Keratinocyte (primary cell): ENCODE measurements at regions not wholly inside any gene's neighbourhood (a gene's known extent, or its start where the extent isn't known, plus 50 kb on each side); places are given as distances from the start of the nearest gene placed in this dataset.
A peak's percentile ranks its signal among the peaks of the same experiment; 100 is the strongest.

ENCODE experiments used
- DNase-seq: peaks from one replicate; pipeline ENCODE4 v3.0.0-alpha.2; 2011; ENCODE audit warnings: low read depth, missing footprints, low spot score
- FAIRE-seq: peaks from 2 replicates; lab custom pipeline; 2011; peaks lifted over from hg19 to GRCh38; lab: Jason Lieb, UNC
- H2AFZ ChIP-seq: 2 replicates; pipeline ENCODE4 v1.6.0; 2012; ENCODE audit warnings: low read length, control low read depth, inconsistent platforms; ENCODE audit not compliant: control insufficient read depth
- H3K27ac ChIP-seq: 2 replicates; pipeline ENCODE4 v1.5.1; 2011; ENCODE audit warnings: low read length; ENCODE audit not compliant: control insufficient read depth, insufficient read depth
- H3K27me3 ChIP-seq: 3 replicates; pipeline ENCODE4 v1.6.0; 2011; ENCODE audit warnings: low read length; ENCODE audit not compliant: control insufficient read depth, insufficient read depth; ENCODE audit errors: extremely low read depth
- H3K36me3 ChIP-seq, 2 experiments: 2 replicates in 1 of 2; 3 replicates in 1 of 2; pipeline ENCODE4 v1.5.1; 2011; ENCODE audit warnings: low read length in 2 of 2, mild to moderate bottlenecking in 1 of 2; ENCODE audit not compliant: control insufficient read depth in 2 of 2, insufficient read depth in 2 of 2; ENCODE audit errors: extremely low read depth in 1 of 2
- H3K4me1 ChIP-seq: 3 replicates; pipeline ENCODE4 v1.5.1; 2011; ENCODE audit warnings: low read length; ENCODE audit not compliant: control insufficient read depth, insufficient read depth; ENCODE audit errors: extremely low read depth
- H3K4me2 ChIP-seq: 3 replicates; pipeline ENCODE4 v1.6.0; 2011; ENCODE audit warnings: low read depth, low read length; ENCODE audit not compliant: control insufficient read depth, insufficient read depth; ENCODE audit errors: extremely low read depth
- H3K4me3 ChIP-seq, 3 experiments: fragments of 200-600 bp in 1 of 3; sonication (generic) in 1 of 3; 2 replicates in 2 of 3; 3 replicates in 1 of 3; pipeline ENCODE4 v1.5.1; 2011 to 2016; ENCODE audit warnings: low read length in 3 of 3, mild to moderate bottlenecking in 3 of 3, control low read depth in 2 of 3, inconsistent platforms in 1 of 3, low read depth in 1 of 3, mixed read lengths in 1 of 3, mixed run types in 1 of 3, moderate library complexity in 1 of 3; ENCODE audit not compliant: control insufficient read depth in 2 of 3, insufficient read depth in 2 of 3; ENCODE audit errors: extremely low read depth in 1 of 3
- H3K79me2 ChIP-seq: 2 replicates; pipeline ENCODE4 v1.6.0; 2012; ENCODE audit warnings: low read length; ENCODE audit not compliant: control insufficient read depth, insufficient read depth
- H3K9ac ChIP-seq: 3 replicates; pipeline ENCODE4 v1.6.0; 2011; ENCODE audit warnings: low read length; ENCODE audit not compliant: control insufficient read depth, insufficient read depth; ENCODE audit errors: extremely low read depth
- H3K9me1 ChIP-seq: 3 replicates; pipeline ENCODE4 v1.6.0; 2011; ENCODE audit warnings: low read length; ENCODE audit not compliant: control insufficient read depth, insufficient read depth; ENCODE audit errors: extremely low read depth
- H3K9me3 ChIP-seq: 2 replicates; pipeline ENCODE4 v1.5.1; 2012; ENCODE audit warnings: low read depth, low read length; ENCODE audit not compliant: control insufficient read depth
- H4K20me1 ChIP-seq: 3 replicates; pipeline ENCODE4 v1.6.0; 2011; ENCODE audit warnings: low read length; ENCODE audit not compliant: control insufficient read depth, insufficient read depth; ENCODE audit errors: extremely low read depth
- EZH2 ChIP-seq: IDR thresholded peaks from one replicate; pipeline ENCODE4 v1.6.1; 2012; ENCODE audit warnings: inconsistent platforms, mild to moderate bottlenecking, low read length, moderate library complexity
- dilution Hi-C: fragments of 300-500 bp; cut with MboI; formaldehyde crosslinking; loops from one replicate; pipeline ENCODE4 v1.7.0; 2020; ENCODE audit warnings: low sequenced_read_pairs; ENCODE audit not compliant: extremely low pct_ligation_motif_present
- TF ChIP-seq, protein P1 (sequence below), 3 experiments: IDR thresholded peaks in 1 of 3; conservative IDR thresholded peaks in 1 of 3; optimal IDR thresholded peaks in 1 of 3; 2 replicates in 2 of 3; 3 replicates in 1 of 3; pipeline versions ENCODE3 to v1.5.1; 2011; ENCODE audit warnings: low read length in 3 of 3, mild to moderate bottlenecking in 3 of 3, moderate library complexity in 2 of 3, control low read depth in 1 of 3, inconsistent platforms in 1 of 3; ENCODE audit not compliant: insufficient read depth in 2 of 3; ENCODE audit errors: extremely low read depth in 1 of 3

GRCh38 chr4:125702406-125702805 is 387.7 kb downstream of the FAT4 start:
- H3K9me3 ChIP-seq: no peaks in the 10 kb centered on the region
- dilution Hi-C loops: no loop called here
- H3K36me3 ChIP-seq: no peaks in the 10 kb centered on the region
- H3K27ac ChIP-seq: no peak overlapping the region
- H2AFZ ChIP-seq: no peak overlapping the region
- no peak overlapping the region for H3K4me2 ChIP-seq
- FAIRE-seq (no peak), DNase-seq (no peak)
- H3K4me1 ChIP-seq: no peaks in the 10 kb centered on the region
- H3K9me1 ChIP-seq: no peaks in the 10 kb centered on the region
- no peaks in the 10 kb centered on the region for H3K27me3 ChIP-seq
- TF ChIP-seq, protein P1, sequence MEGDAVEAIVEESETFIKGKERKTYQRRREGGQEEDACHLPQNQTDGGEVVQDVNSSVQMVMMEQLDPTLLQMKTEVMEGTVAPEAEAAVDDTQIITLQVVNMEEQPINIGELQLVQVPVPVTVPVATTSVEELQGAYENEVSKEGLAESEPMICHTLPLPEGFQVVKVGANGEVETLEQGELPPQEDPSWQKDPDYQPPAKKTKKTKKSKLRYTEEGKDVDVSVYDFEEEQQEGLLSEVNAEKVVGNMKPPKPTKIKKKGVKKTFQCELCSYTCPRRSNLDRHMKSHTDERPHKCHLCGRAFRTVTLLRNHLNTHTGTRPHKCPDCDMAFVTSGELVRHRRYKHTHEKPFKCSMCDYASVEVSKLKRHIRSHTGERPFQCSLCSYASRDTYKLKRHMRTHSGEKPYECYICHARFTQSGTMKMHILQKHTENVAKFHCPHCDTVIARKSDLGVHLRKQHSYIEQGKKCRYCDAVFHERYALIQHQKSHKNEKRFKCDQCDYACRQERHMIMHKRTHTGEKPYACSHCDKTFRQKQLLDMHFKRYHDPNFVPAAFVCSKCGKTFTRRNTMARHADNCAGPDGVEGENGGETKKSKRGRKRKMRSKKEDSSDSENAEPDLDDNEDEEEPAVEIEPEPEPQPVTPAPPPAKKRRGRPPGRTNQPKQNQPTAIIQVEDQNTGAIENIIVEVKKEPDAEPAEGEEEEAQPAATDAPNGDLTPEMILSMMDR (optimal IDR thresholded peaks at IDR 0.05 in 1 of 3, IDR thresholded peaks at IDR 0.05 in 1 of 3, conservative IDR thresholded peaks at IDR 0.05 in 1 of 3; ENCODE audit: extremely low read depth in 1 of 3, insufficient read depth in 2 of 3, low read length in 3 of 3): no peak
- TF ChIP-seq EZH2: no peak
- no peak overlapping the region for H3K9ac ChIP-seq
- H4K20me1 ChIP-seq: no peaks in the 10 kb centered on the region
- H3K79me2 ChIP-seq: no peaks in the 10 kb centered on the region
- H3K4me3 ChIP-seq: no peak overlapping the region

GRCh38 chr4:125703443-125703842 is 388.7 kb downstream of the FAT4 start:
- FAIRE-seq (peak; percentile 85), DNase-seq (no peak)
- dilution Hi-C loops: no loop called here
- no peaks in the 10 kb centered on the region for H3K36me3 ChIP-seq
- no peaks in the 10 kb centered on the region for H3K9me1 ChIP-seq
- no peaks in the 10 kb centered on the region for H3K9me3 ChIP-seq
- no peaks in the 10 kb centered on the region for H3K27me3 ChIP-seq
- no peaks in the 10 kb centered on the region for H3K4me1 ChIP-seq
- no peak overlapping the region for H3K27ac ChIP-seq
- no peak overlapping the region for H3K9ac ChIP-seq
- no peak overlapping the region for H3K4me2 ChIP-seq
- H3K4me3 ChIP-seq: no peak overlapping the region
- TF ChIP-seq, protein P1 (optimal IDR thresholded peaks at IDR 0.05 in 1 of 3, IDR thresholded peaks at IDR 0.05 in 1 of 3, conservative IDR thresholded peaks at IDR 0.05 in 1 of 3; ENCODE audit: extremely low read depth in 1 of 3, insufficient read depth in 2 of 3, low read length in 3 of 3): no peak
- TF ChIP-seq EZH2: no peak
- H3K79me2 ChIP-seq: no peaks in the 10 kb centered on the region
- no peaks in the 10 kb centered on the region for H4K20me1 ChIP-seq
- H2AFZ ChIP-seq: no peak overlapping the region
